ENCODE measurements at regions not wholly inside any gene's neighbourhood (a gene's known extent, or its start where the extent isn't known, plus 50 kb on each side); places are given as distances from the start of the nearest gene placed in this dataset.

DNA sequence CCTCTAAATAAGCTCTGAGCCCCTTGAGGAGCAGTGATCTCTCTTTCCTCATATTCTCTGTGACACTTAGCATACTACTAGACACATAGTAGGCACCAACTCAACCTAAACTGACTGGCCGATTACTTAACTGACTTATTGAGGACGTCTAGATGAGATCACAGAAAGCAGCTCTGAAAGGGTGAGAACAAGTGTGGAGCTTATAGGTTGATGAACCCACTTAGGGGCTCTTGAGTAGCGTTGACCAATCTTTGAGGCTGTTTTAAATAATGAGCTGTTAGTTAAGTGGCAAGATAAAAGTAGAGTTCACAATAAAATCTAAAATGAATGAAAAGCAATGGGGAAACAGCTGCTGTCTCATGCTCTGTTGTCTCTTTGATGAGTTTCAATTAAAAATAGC is 124.7 kb upstream of the TNPO1 start:
- no peak for DNase-seq (ENCODE audit: unreplicated experiment)
- Mint-ChIP-seq H3K27ac (ENCODE audit: low read depth, unreplicated experiment) (no peak overlapping the region), H3K27me3 (ENCODE audit: insufficient read depth, unreplicated experiment) (no peaks in the 10 kb centered on the region), H3K4me3 (ENCODE audit: unreplicated experiment) (no peak overlapping the region), H3K36me3 (ENCODE audit: insufficient read depth, unreplicated experiment) (no peaks in the 10 kb centered on the region), H3K9me3 (ENCODE audit: unreplicated experiment) (no peaks in the 10 kb centered on the region), H3K4me1 (ENCODE audit: insufficient read depth, unreplicated experiment) (peaks cover 7% of the 10 kb centered on the region)
- POLR2A ChIA-PET: interaction anchor here (0.5 to 1.5 kb wide), 5 partner anchors 41 to 126 kb away, joined by 3 to 8 read pairs (median 3); no protein-coding TSS in a partner anchor
- BruUV-seq (replicated peaks): no TSS peak
- CTCF ChIA-PET: interaction anchor here (1.2 kb wide), 1 partner anchor 15 kb away, joined by 3 read pairs; no protein-coding TSS in a partner anchor
- TF ChIP-seq, protein P1, sequence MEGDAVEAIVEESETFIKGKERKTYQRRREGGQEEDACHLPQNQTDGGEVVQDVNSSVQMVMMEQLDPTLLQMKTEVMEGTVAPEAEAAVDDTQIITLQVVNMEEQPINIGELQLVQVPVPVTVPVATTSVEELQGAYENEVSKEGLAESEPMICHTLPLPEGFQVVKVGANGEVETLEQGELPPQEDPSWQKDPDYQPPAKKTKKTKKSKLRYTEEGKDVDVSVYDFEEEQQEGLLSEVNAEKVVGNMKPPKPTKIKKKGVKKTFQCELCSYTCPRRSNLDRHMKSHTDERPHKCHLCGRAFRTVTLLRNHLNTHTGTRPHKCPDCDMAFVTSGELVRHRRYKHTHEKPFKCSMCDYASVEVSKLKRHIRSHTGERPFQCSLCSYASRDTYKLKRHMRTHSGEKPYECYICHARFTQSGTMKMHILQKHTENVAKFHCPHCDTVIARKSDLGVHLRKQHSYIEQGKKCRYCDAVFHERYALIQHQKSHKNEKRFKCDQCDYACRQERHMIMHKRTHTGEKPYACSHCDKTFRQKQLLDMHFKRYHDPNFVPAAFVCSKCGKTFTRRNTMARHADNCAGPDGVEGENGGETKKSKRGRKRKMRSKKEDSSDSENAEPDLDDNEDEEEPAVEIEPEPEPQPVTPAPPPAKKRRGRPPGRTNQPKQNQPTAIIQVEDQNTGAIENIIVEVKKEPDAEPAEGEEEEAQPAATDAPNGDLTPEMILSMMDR (IDR thresholded peaks at IDR 0.05; ENCODE audit: unreplicated experiment): no peak
- intact Hi-C loops (cut with micrococcal nuclease): no loop called here

- no TSS peak for BruUV-seq (replicated peaks)
- no peak for DNase-seq (ENCODE audit: unreplicated experiment)
- Mint-ChIP-seq H3K27ac (ENCODE audit: low read depth, unreplicated experiment) (no peak overlapping the region), H3K4me1 (ENCODE audit: insufficient read depth, unreplicated experiment) (peaks cover 7% of the 10 kb centered on the region), H3K27me3 (ENCODE audit: insufficient read depth, unreplicated experiment) (no peaks in the 10 kb centered on the region), H3K9me3 (ENCODE audit: unreplicated experiment) (no peaks in the 10 kb centered on the region), H3K36me3 (ENCODE audit: insufficient read depth, unreplicated experiment) (no peaks in the 10 kb centered on the region), H3K4me3 (ENCODE audit: unreplicated experiment) (no peak overlapping the region)
- TF ChIP-seq, protein P1 (IDR thresholded peaks at IDR 0.05; ENCODE audit: unreplicated experiment): no peak
- POLR2A ChIA-PET: no interaction called here
- intact Hi-C loops (cut with micrococcal nuclease): loop anchor here (10.0 kb wide), 1 partner anchor 64 kb away; no protein-coding TSS in a partner anchor
- CTCF ChIA-PET: no interaction called here
Measured at GRCh38 chr5:72688916-72689315, 127.5 kb upstream of the TNPO1 start.

DNA sequence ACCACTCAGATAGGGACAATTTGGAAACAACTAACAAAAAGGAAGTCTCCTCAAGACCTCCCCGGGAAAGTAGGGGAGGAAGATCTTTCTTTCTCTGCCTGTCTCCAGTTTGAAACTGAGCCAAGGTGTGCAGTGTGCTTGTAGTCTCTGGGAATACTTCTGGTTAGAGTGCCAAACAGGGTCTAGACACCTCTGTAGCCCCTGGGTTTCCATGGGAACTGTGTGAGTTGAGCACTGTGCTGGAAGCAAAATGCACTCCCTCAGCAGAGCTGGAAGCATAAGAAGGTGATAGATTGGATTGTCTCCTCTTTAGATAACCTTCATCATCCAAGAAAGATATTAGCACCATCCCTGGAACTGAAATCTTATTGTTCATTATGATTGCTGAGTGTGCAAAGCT is 129.2 kb upstream of the TNPO1 start:
- H3K27ac Mint-ChIP-seq (ENCODE audit: low read depth, unreplicated experiment): no peak overlapping the region
- H3K4me1 Mint-ChIP-seq (ENCODE audit: insufficient read depth, unreplicated experiment): no peaks in the 10 kb centered on the region
- no peak for DNase-seq (ENCODE audit: unreplicated experiment)

DNA sequence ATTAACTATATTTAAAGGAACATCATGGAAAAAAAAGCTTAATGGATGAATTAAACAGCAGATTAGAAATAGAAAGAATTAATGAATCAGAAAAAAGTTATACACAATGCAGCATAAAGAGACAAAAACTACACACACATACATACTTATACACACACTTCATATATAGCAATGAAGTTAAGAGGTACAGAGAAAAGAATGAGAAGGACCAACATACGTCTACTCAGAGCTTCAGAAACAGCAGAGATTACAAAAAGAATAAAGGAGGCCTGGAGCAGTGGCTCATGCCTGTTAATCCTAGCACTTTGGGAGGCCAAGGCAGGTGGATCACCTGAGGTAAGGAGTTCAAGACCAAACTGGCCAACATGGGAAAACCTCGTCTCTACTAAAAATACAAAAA is 133.9 kb upstream of the TNPO1 start:
- TF ChIP-seq, protein P1 (IDR thresholded peaks at IDR 0.05; ENCODE audit: unreplicated experiment): no peak
- H3K4me1 Mint-ChIP-seq (ENCODE audit: insufficient read depth, unreplicated experiment): no peaks in the 10 kb centered on the region
- H3K27me3 Mint-ChIP-seq (ENCODE audit: insufficient read depth, unreplicated experiment): no peaks in the 10 kb centered on the region
- BruUV-seq (replicated peaks): no TSS peak
- CTCF ChIA-PET: no interaction called here
- DNase-seq (ENCODE audit: unreplicated experiment): no peak
- no peaks in the 10 kb centered on the region for H3K36me3 Mint-ChIP-seq (ENCODE audit: insufficient read depth, unreplicated experiment)
- H3K9me3 Mint-ChIP-seq (ENCODE audit: unreplicated experiment): peaks cover 8% of the 10 kb centered on the region
- H3K4me3 Mint-ChIP-seq (ENCODE audit: unreplicated experiment): no peak overlapping the region
- intact Hi-C loops (cut with micrococcal nuclease): loop anchor here (10.0 kb wide), 1 partner anchor 58 kb away; no protein-coding TSS in a partner anchor
- H3K27ac Mint-ChIP-seq (ENCODE audit: low read depth, unreplicated experiment): no peak overlapping the region
- POLR2A ChIA-PET: interaction anchor here (0.6 kb wide), 1 partner anchor 178 kb away, joined by 3 read pairs; no protein-coding TSS in a partner anchor

More for the DNA sequence above, 129.2 kb upstream of the TNPO1 start:
- Mint-ChIP-seq H3K27me3 (ENCODE audit: insufficient read depth, unreplicated experiment) (no peaks in the 10 kb centered on the region), H3K36me3 (ENCODE audit: insufficient read depth, unreplicated experiment) (no peaks in the 10 kb centered on the region), H3K4me3 (ENCODE audit: unreplicated experiment) (no peak overlapping the region), H3K9me3 (ENCODE audit: unreplicated experiment) (peaks cover 6% of the 10 kb centered on the region)
- POLR2A ChIA-PET: interaction anchor here (0.7 kb wide), 2 partner anchors 130 to 184 kb away, joined by 3 read pairs; no protein-coding TSS in a partner anchor
- CTCF ChIA-PET: no interaction called here
- intact Hi-C loops (cut with micrococcal nuclease): loop anchor here (10.0 kb wide), 1 partner anchor 62 kb away; no protein-coding TSS in a partner anchor
- TF ChIP-seq, protein P1 (IDR thresholded peaks at IDR 0.05; ENCODE audit: unreplicated experiment): no peak
- no TSS peak for BruUV-seq (replicated peaks)

Data from MCF 10A (cell line).